Body of pancreas (tissue), 4 donors: ENCODE measurements at regions not wholly inside any gene's neighbourhood (a gene's known extent, or its start where the extent isn't known, plus 50 kb on each side); places are given as distances from the start of the nearest gene placed in this dataset.

Experiments
- ATAC-seq: fragments of 150-250 bp; one replicate; pipeline ENCODE4 v1.9.1; 2016
- DNase-seq, 4 donors: peaks; one replicate each; pipeline ENCODE4 v3.0.0-alpha.2; 2019
- H3K27ac ChIP-seq, 4 donors: fragments of 200-600 bp; sonication (generic); 1 replicate in 3 of 4; 2 replicates in 1 of 4; pipeline versions ENCODE4 v1.5.1 to v1.6.1; 2016 to 2019; ENCODE audit warnings: mild to moderate bottlenecking in 1 of 4, mixed read lengths in 1 of 4, moderate library complexity in 1 of 4
- H3K27me3 ChIP-seq, 2 donors: fragments of 200-600 bp; sonication (generic); one replicate each; pipeline ENCODE4 v1.6.0; 2016; ENCODE audit warnings: mild to moderate bottlenecking in 1 of 2
- H3K36me3 ChIP-seq, 2 donors: fragments of 200-600 bp; sonication (generic); replicated peaks in 1 of 2; 2 replicates each; pipeline ENCODE4 v1.5.1; 2016; ENCODE audit warnings: low read depth in 2 of 2; ENCODE audit not compliant: insufficient read depth in 1 of 2
- H3K4me1 ChIP-seq: fragments of 200-600 bp; sonication (generic); one replicate; pipeline ENCODE4 v1.6.0; 2016
- H3K4me3 ChIP-seq, 2 donors: fragments of 200-600 bp; sonication (generic); 1 replicate in 1 of 2; 2 replicates in 1 of 2; pipeline ENCODE4 v1.5.1; 2016 to 2019
- H3K9me3 ChIP-seq, 3 donors: fragments of 200-600 bp; sonication (generic); 1 replicate in 2 of 3; 2 replicates in 1 of 3; pipeline ENCODE4 v1.5.1; 2016
- POLR2A ChIP-seq, 3 donors: fragments of 450-650 bp; IDR thresholded peaks; one replicate each; pipeline ENCODE4 v1.6.1; 2016; ENCODE audit warnings: antibody characterized with exemption in 3 of 3, mild to moderate bottlenecking in 2 of 3
- WGBS, 2 donors: methylation state at CpG; one replicate each; pipeline ENCODE4 v1.1.5; 2017; 5-methylcytosine and 5-hydroxymethylcytosine counted together
- intact Hi-C: fragments of 100-400 bp; cut with DNase I; formaldehyde crosslinking; loops from one replicate; pipeline ENCODE4 v1.15.1; 2023
- TF ChIP-seq, protein P1 (sequence below), 7 experiments: fragments of 450-650 bp in 4 of 7; fragments of 200-600 bp in 3 of 7; sonication (generic) in 3 of 7; IDR thresholded peaks; one replicate each; pipeline ENCODE4 v1.5.1; 2016 to 2019; ENCODE audit warnings: antibody characterized with exemption in 7 of 7

DNA sequence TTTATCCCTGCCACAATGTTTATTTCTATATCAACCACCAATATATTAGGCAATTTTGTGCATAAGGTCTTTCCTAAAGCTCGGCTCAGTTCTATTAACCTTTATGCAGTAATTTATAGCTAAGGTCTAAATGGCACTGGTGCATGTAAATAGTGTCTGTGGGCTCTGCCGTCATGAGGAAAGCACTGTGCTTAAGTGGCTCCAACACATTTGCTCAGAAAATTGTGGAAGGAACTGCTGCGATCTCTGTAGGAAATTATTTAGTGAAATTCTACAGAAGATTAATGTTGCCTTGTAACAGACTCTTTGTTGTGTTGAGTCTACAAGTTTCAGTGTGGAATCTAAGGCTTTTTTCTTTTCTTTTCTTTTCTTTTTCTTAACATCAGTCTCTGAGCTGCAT, 54.0 kb upstream of the EGLN3 start:
- WGBS, 2 donors = 51 to 77% methylated on average over 3 of the region's 3 CpGs
- TF ChIP-seq POLR2A (IDR thresholded peaks at IDR 0.05) = no peak
- TF ChIP-seq, protein P1, sequence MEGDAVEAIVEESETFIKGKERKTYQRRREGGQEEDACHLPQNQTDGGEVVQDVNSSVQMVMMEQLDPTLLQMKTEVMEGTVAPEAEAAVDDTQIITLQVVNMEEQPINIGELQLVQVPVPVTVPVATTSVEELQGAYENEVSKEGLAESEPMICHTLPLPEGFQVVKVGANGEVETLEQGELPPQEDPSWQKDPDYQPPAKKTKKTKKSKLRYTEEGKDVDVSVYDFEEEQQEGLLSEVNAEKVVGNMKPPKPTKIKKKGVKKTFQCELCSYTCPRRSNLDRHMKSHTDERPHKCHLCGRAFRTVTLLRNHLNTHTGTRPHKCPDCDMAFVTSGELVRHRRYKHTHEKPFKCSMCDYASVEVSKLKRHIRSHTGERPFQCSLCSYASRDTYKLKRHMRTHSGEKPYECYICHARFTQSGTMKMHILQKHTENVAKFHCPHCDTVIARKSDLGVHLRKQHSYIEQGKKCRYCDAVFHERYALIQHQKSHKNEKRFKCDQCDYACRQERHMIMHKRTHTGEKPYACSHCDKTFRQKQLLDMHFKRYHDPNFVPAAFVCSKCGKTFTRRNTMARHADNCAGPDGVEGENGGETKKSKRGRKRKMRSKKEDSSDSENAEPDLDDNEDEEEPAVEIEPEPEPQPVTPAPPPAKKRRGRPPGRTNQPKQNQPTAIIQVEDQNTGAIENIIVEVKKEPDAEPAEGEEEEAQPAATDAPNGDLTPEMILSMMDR (IDR thresholded peaks at IDR 0.05) = no peak
- intact Hi-C loops = no loop called here

GRCh38 chr14:34003691-34004090, 52.8 kb upstream of the EGLN3 start:
- DNase-seq (no peak), ATAC-seq (no peak)
- Histone ChIP-seq H3K27me3 (no peaks in the 10 kb centered on the region), H3K27ac (no peak overlapping the region), H3K4me3 (no peak overlapping the region), H3K4me1 (no peaks in the 10 kb centered on the region), H3K36me3 (no peaks in the 10 kb centered on the region), H3K9me3 (no peaks in the 10 kb centered on the region)
- WGBS, 2 donors = 49 to 73% methylated on average over 4 of the region's 4 CpGs
- TF ChIP-seq, protein P1 (IDR thresholded peaks at IDR 0.05) = no peak
- TF ChIP-seq POLR2A (IDR thresholded peaks at IDR 0.05) = no peak
- intact Hi-C loops = no loop called here

More for the DNA sequence above, 54.0 kb upstream of the EGLN3 start:
- Histone ChIP-seq H3K4me3 (no peak overlapping the region), H3K27ac (no peak overlapping the region), H3K36me3 (no peaks in the 10 kb centered on the region), H3K9me3 (no peaks in the 10 kb centered on the region), H3K4me1 (no peaks in the 10 kb centered on the region), H3K27me3 (no peaks in the 10 kb centered on the region)
- DNase-seq (no peak), ATAC-seq (no peak)

- WGBS, 2 donors = 22 to 50% methylated on average over 4 of the region's 4 CpGs
- H3K4me1 ChIP-seq = no peaks in the 10 kb centered on the region
- intact Hi-C loops = no loop called here
- H3K27me3 ChIP-seq = no peaks in the 10 kb centered on the region
- no peak overlapping the region for H3K27ac ChIP-seq
- ATAC-seq (no peak), DNase-seq (no peak)
- no peak for TF ChIP-seq POLR2A (IDR thresholded peaks at IDR 0.05)
- TF ChIP-seq, protein P1 (IDR thresholded peaks at IDR 0.05) = no peak
- H3K4me3 ChIP-seq = no peak overlapping the region
- no peaks in the 10 kb centered on the region for H3K36me3 ChIP-seq
- H3K9me3 ChIP-seq = no peaks in the 10 kb centered on the region
These were observed 52.3 kb upstream of the EGLN3 start for GRCh38 chr14:34003082-34003668.
